Epithelial cell of esophagus (primary cell): ENCODE measurements at regions not wholly inside any gene's neighbourhood (a gene's known extent, or its start where the extent isn't known, plus 50 kb on each side); places are given as distances from the start of the nearest gene placed in this dataset.
A peak's percentile ranks its signal among the peaks of the same experiment; 100 is the strongest.

ENCODE experiments used
- DNase-seq: peaks from one replicate; pipeline ENCODE4 v3.0.0; 2010; ENCODE audit warnings: low read depth
- H3K4me3 ChIP-seq: 2 replicates; pipeline ENCODE4 v1.5.1; 2011; ENCODE audit warnings: mild to moderate bottlenecking, low read length, control low read depth
- CTCF ChIP-seq: IDR thresholded peaks from 2 replicates; pipeline ENCODE4 v1.5.1; 2011; ENCODE audit warnings: low read depth, mild to moderate bottlenecking, low read length, control low read depth, inconsistent platforms; ENCODE audit not compliant: insufficient read depth; ENCODE audit errors: missing control alignments

- no peak for TF ChIP-seq CTCF
- DNase-seq: peak; percentile 86
- H3K4me3 ChIP-seq: no peak overlapping the region
Observed at GRCh38 chr1:115182012-115182715, 92.9 kb upstream of the TSPAN2 start.

DNA sequence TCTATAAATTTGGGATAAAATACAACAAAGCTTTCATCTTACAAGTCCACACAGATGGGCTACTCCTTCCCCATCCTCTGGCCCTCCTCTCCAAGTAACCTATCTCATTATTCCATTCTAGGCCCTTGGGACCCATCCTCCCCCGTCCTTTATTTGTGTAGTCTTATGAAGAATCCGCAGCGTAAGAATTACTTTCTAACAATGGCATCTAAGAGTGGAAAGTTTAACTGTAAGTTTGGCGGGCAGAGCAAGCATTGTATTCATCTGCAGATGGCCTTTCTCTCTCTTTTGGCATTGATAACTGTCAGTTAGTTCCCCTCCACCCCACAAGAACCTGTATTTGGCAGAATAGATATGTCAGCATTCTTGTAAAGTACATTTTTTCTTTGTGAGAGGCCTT is 91.9 kb upstream of the TSPAN2 start:
- TF ChIP-seq CTCF: no peak
- no peak for DNase-seq
- no peak overlapping the region for H3K4me3 ChIP-seq

DNA sequence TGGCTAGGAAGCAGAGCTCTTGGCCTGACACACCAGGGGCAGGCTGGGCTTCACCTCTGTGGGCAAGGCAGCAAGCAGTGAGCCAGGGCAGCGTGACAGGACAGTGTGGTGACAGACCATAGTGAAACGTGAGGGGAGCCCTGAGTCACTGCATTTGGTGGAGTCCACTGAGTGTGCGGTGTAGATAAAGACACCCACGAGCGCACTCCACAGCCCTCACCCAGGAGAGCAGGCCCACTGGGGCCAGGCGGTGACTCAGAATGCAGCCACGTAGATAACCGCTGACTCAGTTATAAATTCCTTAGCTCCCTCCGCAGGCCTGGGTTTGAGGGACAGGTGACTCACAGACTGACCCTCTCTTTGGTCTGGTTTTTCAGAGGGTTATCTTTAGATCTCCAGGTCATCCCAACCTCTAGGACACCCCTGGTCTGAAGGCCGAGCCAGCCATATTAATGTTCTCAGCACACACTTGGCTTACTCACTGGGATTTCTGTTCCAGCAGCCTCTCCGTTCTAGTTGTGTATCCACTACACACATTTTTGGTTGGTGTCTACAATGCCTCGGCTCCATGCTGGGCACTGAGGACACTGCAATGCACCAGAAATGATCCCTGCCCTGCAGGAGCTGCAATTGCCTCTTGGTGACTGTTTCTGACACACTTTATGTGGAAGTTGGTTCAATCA is 90.2 kb upstream of the TSPAN2 start:
- no peak for TF ChIP-seq CTCF
- H3K4me3 ChIP-seq: no peak overlapping the region
- peak; percentile 78 for DNase-seq

DNA sequence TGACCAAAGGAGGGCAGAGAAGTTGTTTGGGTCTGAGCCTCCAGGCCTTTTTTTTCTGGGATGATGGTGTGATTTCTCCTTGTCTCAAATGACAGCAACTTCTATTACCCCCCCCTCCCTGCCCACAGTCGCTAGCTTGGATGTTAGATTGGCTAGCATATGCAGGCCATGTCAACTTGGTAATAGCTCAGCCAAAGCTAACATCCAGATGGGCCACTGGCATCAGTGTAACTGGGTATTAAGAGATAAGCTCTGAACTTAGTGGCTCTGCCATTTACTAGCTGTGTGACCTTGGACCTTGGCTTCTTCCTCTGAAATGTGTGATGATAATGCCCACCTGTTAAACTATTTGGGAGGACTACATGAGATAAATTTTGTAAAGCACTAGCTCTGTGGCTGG is 86.9 kb upstream of the TSPAN2 start:
- H3K4me3 ChIP-seq: no peak overlapping the region
- DNase-seq: no peak
- TF ChIP-seq CTCF: no peak

- TF ChIP-seq CTCF: no peak
- DNase-seq: no peak
- H3K4me3 ChIP-seq: no peak overlapping the region
Observed at GRCh38 chr1:115175596-115175995, 86.3 kb upstream of the TSPAN2 start.

- no peak overlapping the region for H3K4me3 ChIP-seq
- no peak for DNase-seq
- TF ChIP-seq CTCF: no peak
Observed at GRCh38 chr1:115173151-115173550, 83.8 kb upstream of the TSPAN2 start.

DNA sequence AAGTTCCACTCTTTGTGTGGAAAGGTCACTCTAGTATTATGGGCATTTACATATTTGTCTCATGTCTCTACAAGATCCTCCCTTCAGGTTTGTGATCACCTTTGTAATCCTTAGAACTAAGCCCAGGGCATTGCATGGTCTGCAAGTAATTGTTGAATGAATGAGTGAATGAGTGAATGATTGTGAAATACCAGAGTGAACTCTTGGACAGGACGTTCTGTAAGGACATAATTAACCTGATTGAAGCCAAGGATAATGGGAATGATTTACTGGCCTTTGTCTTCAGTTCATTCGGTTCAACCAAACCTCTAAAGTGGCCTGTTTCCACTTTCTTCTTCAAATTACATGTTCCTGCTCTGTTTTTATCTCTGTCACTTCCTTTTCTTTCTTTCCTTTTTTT is 83.0 kb upstream of the TSPAN2 start:
- TF ChIP-seq CTCF: no peak

More for the DNA sequence above, 83.0 kb upstream of the TSPAN2 start:
- DNase-seq: no peak
- no peak overlapping the region for H3K4me3 ChIP-seq
